Kidney glomerular epithelial cell (primary cell): ENCODE measurements at regions not wholly inside any gene's neighbourhood (a gene's known extent, or its start where the extent isn't known, plus 50 kb on each side); places are given as distances from the start of the nearest gene placed in this dataset.
"Not testable (repeated sequence)": the region's sequence is repeated elsewhere in the genome, so short reads cannot be mapped to it uniquely, and the experiment has no call there.

ENCODE experiments used
- DNase-seq: peaks from one replicate; lab custom pipeline; 2025; lab: John Stamatoyannopoulos, UW

GRCh38 chr14:50018201-50018932 lies 98.0 kb downstream of the VCPKMT start:
- peak; percentile 5 for DNase-seq

GRCh38 chr14:50018933-50019210 lies 97.5 kb downstream of the VCPKMT start:
- no peak for DNase-seq

GRCh38 chr14:50020184-50020583 lies 96.2 kb downstream of the VCPKMT start:
- no peak for DNase-seq

- no peak for DNase-seq
These were observed 95.6 kb downstream of the VCPKMT start for GRCh38 chr14:50020799-50021198.

GRCh38 chr14:50021261-50022031 lies 94.9 kb downstream of the VCPKMT start:
- no peak for DNase-seq

GRCh38 chr14:50022661-50023060 lies 93.7 kb downstream of the VCPKMT start:
- no peak for DNase-seq

GRCh38 chr14:50023671-50024490 lies 92.5 kb downstream of the VCPKMT start:
- DNase-seq = peak; percentile 35

GRCh38 chr14:50025073-50025472 lies 91.3 kb downstream of the VCPKMT start:
- no peak for DNase-seq

GRCh38 chr14:50025776-50026175 lies 90.6 kb downstream of the VCPKMT start:
- DNase-seq = no peak

GRCh38 chr14:50026396-50026795 lies 90.0 kb downstream of the VCPKMT start:
- DNase-seq = no peak

- DNase-seq = no peak
These were observed 88.6 kb downstream of the VCPKMT start for GRCh38 chr14:50027816-50028215.

GRCh38 chr14:50028458-50028857 lies 87.9 kb downstream of the VCPKMT start:
- DNase-seq = no peak

- DNase-seq = no peak
These were observed 86.3 kb downstream of the VCPKMT start for GRCh38 chr14:50030036-50030435.

GRCh38 chr14:50030911-50031310 lies 85.5 kb downstream of the VCPKMT start:
- DNase-seq = not testable (repeated sequence)

- no peak for DNase-seq
These were observed 84.6 kb downstream of the VCPKMT start for GRCh38 chr14:50031602-50032313.

GRCh38 chr14:50032462-50033167 lies 83.8 kb downstream of the VCPKMT start:
- DNase-seq = not testable (repeated sequence)

GRCh38 chr14:50035214-50035613 lies 81.2 kb downstream of the VCPKMT start:
- no peak for DNase-seq

- DNase-seq = no peak
These were observed 80.2 kb downstream of the VCPKMT start for GRCh38 chr14:50036211-50036610.

- DNase-seq = no peak
These were observed 79.7 kb downstream of the VCPKMT start for GRCh38 chr14:50036637-50037036.

- no peak for DNase-seq
These were observed 79.1 kb downstream of the VCPKMT start for GRCh38 chr14:50037240-50037639.

GRCh38 chr14:50037852-50038251 lies 78.5 kb downstream of the VCPKMT start:
- no peak for DNase-seq
